Activated T-helper 2 cell treated with anti-CD3 and anti-CD28 coated beads, Interferon-gamma antibody, Interleukin-2, Interleukin-4, amounts not matched to agents 10 μg/mL and 5 μg/mL and 100 μg/mL, durations not matched to agents 14 hours and 24 hours and 36 hours (primary cell): ENCODE measurements at regions not wholly inside any gene's neighbourhood (a gene's known extent, or its start where the extent isn't known, plus 50 kb on each side); places are given as distances from the start of the nearest gene placed in this dataset.

Experiments used
- DNase-seq: peaks from one replicate; pipeline ENCODE4 v3.0.0; 2021; ENCODE audit warnings: low spot score
- H3K27ac Mint-ChIP-seq: one replicate; pipeline ENCODE4 v1.8.0; 2021; ENCODE audit warnings: mixed read lengths
- H3K27me3 Mint-ChIP-seq: one replicate; pipeline ENCODE4 v1.8.0; 2021; ENCODE audit warnings: low read depth, mixed read lengths
- H3K36me3 Mint-ChIP-seq: one replicate; pipeline ENCODE4 v1.8.0; 2021; ENCODE audit warnings: low read depth, mixed read lengths
- H3K4me1 Mint-ChIP-seq: one replicate; pipeline ENCODE4 v1.8.0; 2021; ENCODE audit warnings: low read depth, mixed read lengths
- H3K4me3 Mint-ChIP-seq: one replicate; pipeline ENCODE4 v1.8.0; 2021; ENCODE audit warnings: low read depth, mild to moderate bottlenecking, moderate library complexity, mixed read lengths
- H3K9me3 Mint-ChIP-seq: one replicate; pipeline ENCODE4 v1.8.0; 2021; ENCODE audit warnings: mixed read lengths
- intact Hi-C: fragments of 100-400 bp; cut with micrococcal nuclease; formaldehyde crosslinking; loops from one replicate; pipeline ENCODE4 v1.15.1; 2023

- intact Hi-C loops, result no loop called here
- no peak for DNase-seq
- no peaks in the 10 kb centered on the region for H3K36me3 Mint-ChIP-seq
- H3K9me3 Mint-ChIP-seq, result no peaks in the 10 kb centered on the region
- H3K4me3 Mint-ChIP-seq, result no peak overlapping the region
- no peaks in the 10 kb centered on the region for H3K27me3 Mint-ChIP-seq
- H3K27ac Mint-ChIP-seq, result no peak overlapping the region
- H3K4me1 Mint-ChIP-seq, result no peaks in the 10 kb centered on the region
Measured at GRCh38 chr21:16250273-16250672, 520.5 kb downstream of the USP25 start.

- no peak overlapping the region for H3K27ac Mint-ChIP-seq
- no peak for DNase-seq
- intact Hi-C loops, result no loop called here
- no peaks in the 10 kb centered on the region for H3K36me3 Mint-ChIP-seq
- no peaks in the 10 kb centered on the region for H3K27me3 Mint-ChIP-seq
- peaks cover 1% of the 10 kb centered on the region for H3K4me1 Mint-ChIP-seq
- H3K9me3 Mint-ChIP-seq, result no peaks in the 10 kb centered on the region
- H3K4me3 Mint-ChIP-seq, result no peak overlapping the region
Measured at GRCh38 chr21:16258844-16259611, 529.2 kb downstream of the USP25 start.

GRCh38 chr21:16262091-16262490 lies 532.3 kb downstream of the USP25 start:
- H3K36me3 Mint-ChIP-seq, result no peaks in the 10 kb centered on the region
- no peaks in the 10 kb centered on the region for H3K9me3 Mint-ChIP-seq
- H3K4me3 Mint-ChIP-seq, result no peak overlapping the region
- intact Hi-C loops, result no loop called here
- H3K27me3 Mint-ChIP-seq, result no peaks in the 10 kb centered on the region
- H3K4me1 Mint-ChIP-seq, result peaks cover 1% of the 10 kb centered on the region
- no peak for DNase-seq
- no peak overlapping the region for H3K27ac Mint-ChIP-seq

- Mint-ChIP-seq H3K36me3 (no peaks in the 10 kb centered on the region), H3K4me1 (peaks cover 1% of the 10 kb centered on the region), H3K9me3 (no peaks in the 10 kb centered on the region), H3K27ac (no peak overlapping the region), H3K27me3 (no peaks in the 10 kb centered on the region), H3K4me3 (no peak overlapping the region)
- DNase-seq, result no peak
- intact Hi-C loops, result no loop called here
Measured at GRCh38 chr21:16264319-16264718, 534.5 kb downstream of the USP25 start.

GRCh38 chr21:16269476-16269875 lies 539.7 kb downstream of the USP25 start:
- intact Hi-C loops, result no loop called here

GRCh38 chr21:16279731-16280581 lies 550.2 kb downstream of the USP25 start:
- Mint-ChIP-seq H3K27me3 (no peaks in the 10 kb centered on the region), H3K36me3 (no peaks in the 10 kb centered on the region), H3K4me1 (no peaks in the 10 kb centered on the region), H3K4me3 (no peak overlapping the region), H3K27ac (no peak overlapping the region), H3K9me3 (no peaks in the 10 kb centered on the region)
- DNase-seq, result no peak
- intact Hi-C loops, result no loop called here

More at GRCh38 chr21:16269476-16269875, 539.7 kb downstream of the USP25 start:
- no peak overlapping the region for H3K27ac Mint-ChIP-seq
- DNase-seq, result no peak
- H3K4me3 Mint-ChIP-seq, result no peak overlapping the region
- H3K36me3 Mint-ChIP-seq, result no peaks in the 10 kb centered on the region
- H3K9me3 Mint-ChIP-seq, result no peaks in the 10 kb centered on the region
- no peaks in the 10 kb centered on the region for H3K4me1 Mint-ChIP-seq
- no peaks in the 10 kb centered on the region for H3K27me3 Mint-ChIP-seq

GRCh38 chr21:16280686-16281091 lies 550.9 kb downstream of the USP25 start:
- no peak overlapping the region for H3K27ac Mint-ChIP-seq
- H3K4me3 Mint-ChIP-seq, result no peak overlapping the region
- intact Hi-C loops, result no loop called here
- H3K4me1 Mint-ChIP-seq, result no peaks in the 10 kb centered on the region
- no peaks in the 10 kb centered on the region for H3K9me3 Mint-ChIP-seq
- no peaks in the 10 kb centered on the region for H3K36me3 Mint-ChIP-seq
- H3K27me3 Mint-ChIP-seq, result no peaks in the 10 kb centered on the region
- DNase-seq, result no peak

GRCh38 chr21:16283516-16283915 lies 553.7 kb downstream of the USP25 start:
- no peaks in the 10 kb centered on the region for H3K36me3 Mint-ChIP-seq

GRCh38 chr21:16285605-16286126 lies 555.9 kb downstream of the USP25 start:
- Mint-ChIP-seq H3K4me3 (no peak overlapping the region), H3K36me3 (no peaks in the 10 kb centered on the region), H3K27ac (no peak overlapping the region), H3K9me3 (no peaks in the 10 kb centered on the region), H3K27me3 (no peaks in the 10 kb centered on the region), H3K4me1 (no peaks in the 10 kb centered on the region)
- no peak for DNase-seq
- intact Hi-C loops, result no loop called here

More at GRCh38 chr21:16283516-16283915, 553.7 kb downstream of the USP25 start:
- intact Hi-C loops, result no loop called here
- no peaks in the 10 kb centered on the region for H3K4me1 Mint-ChIP-seq
- no peak for DNase-seq
- H3K9me3 Mint-ChIP-seq, result no peaks in the 10 kb centered on the region
- H3K4me3 Mint-ChIP-seq, result no peak overlapping the region
- no peaks in the 10 kb centered on the region for H3K27me3 Mint-ChIP-seq
- no peak overlapping the region for H3K27ac Mint-ChIP-seq

- Mint-ChIP-seq H3K9me3 (no peaks in the 10 kb centered on the region), H3K27me3 (no peaks in the 10 kb centered on the region), H3K4me3 (no peak overlapping the region), H3K4me1 (no peaks in the 10 kb centered on the region), H3K27ac (no peak overlapping the region), H3K36me3 (no peaks in the 10 kb centered on the region)
- intact Hi-C loops, result no loop called here
- no peak for DNase-seq
Measured at GRCh38 chr21:16287046-16287445, 557.3 kb downstream of the USP25 start.

- H3K27me3 Mint-ChIP-seq, result no peaks in the 10 kb centered on the region
- no peaks in the 10 kb centered on the region for H3K4me1 Mint-ChIP-seq
- no peak overlapping the region for H3K4me3 Mint-ChIP-seq
- intact Hi-C loops, result no loop called here
- no peaks in the 10 kb centered on the region for H3K36me3 Mint-ChIP-seq
- H3K27ac Mint-ChIP-seq, result no peak overlapping the region
- no peak for DNase-seq
- no peaks in the 10 kb centered on the region for H3K9me3 Mint-ChIP-seq
Measured at GRCh38 chr21:16291296-16291695, 561.5 kb downstream of the USP25 start.

GRCh38 chr21:16294128-16294527 lies 564.3 kb downstream of the USP25 start:
- Mint-ChIP-seq H3K27ac (no peak overlapping the region), H3K4me3 (no peak overlapping the region), H3K9me3 (no peaks in the 10 kb centered on the region), H3K27me3 (no peaks in the 10 kb centered on the region), H3K4me1 (no peaks in the 10 kb centered on the region), H3K36me3 (no peaks in the 10 kb centered on the region)
- DNase-seq, result no peak
- intact Hi-C loops, result no loop called here

- no peak overlapping the region for H3K4me3 Mint-ChIP-seq
- H3K27ac Mint-ChIP-seq, result no peak overlapping the region
- H3K27me3 Mint-ChIP-seq, result no peaks in the 10 kb centered on the region
- no peak for DNase-seq
- no peaks in the 10 kb centered on the region for H3K9me3 Mint-ChIP-seq
- H3K36me3 Mint-ChIP-seq, result no peaks in the 10 kb centered on the region
- no peaks in the 10 kb centered on the region for H3K4me1 Mint-ChIP-seq
- intact Hi-C loops, result no loop called here
Measured at GRCh38 chr21:16302851-16303282, 573.1 kb downstream of the USP25 start.
